Small intestine (tissue), 7 donors: ENCODE measurements at regions not wholly inside any gene's neighbourhood (a gene's known extent, or its start where the extent isn't known, plus 50 kb on each side); places are given as distances from the start of the nearest gene placed in this dataset.

Source experiments
- DNase-seq, 2 donors: peaks; one replicate each; pipeline versions ENCODE4 v3.0.0 to v3.0.0-alpha.2; 2013
- FAIRE-seq: peaks from 2 replicates; lab custom pipeline; 2012; peaks lifted over from hg19 to GRCh38; lab: Jason Lieb, UNC
- H3K27ac ChIP-seq, 3 donors: one replicate each; pipeline ENCODE4 v1.5.1; 2013; ENCODE audit warnings: low read length in 2 of 3, mild to moderate bottlenecking in 2 of 3, control low read depth in 1 of 3, inconsistent platforms in 1 of 3, low read depth in 1 of 3, moderate library complexity in 1 of 3
- H3K27me3 ChIP-seq, 3 donors: one replicate each; pipeline ENCODE4 v1.6.1; 2013; ENCODE audit warnings: low read length in 3 of 3, inconsistent platforms in 1 of 3; ENCODE audit not compliant: control insufficient read depth in 3 of 3, insufficient read depth in 3 of 3
- H3K36me3 ChIP-seq, 3 donors: one replicate each; pipeline ENCODE4 v1.6.1; 2013; ENCODE audit warnings: low read length in 3 of 3, inconsistent platforms in 1 of 3, low read depth in 1 of 3, mild to moderate bottlenecking in 1 of 3, moderate library complexity in 1 of 3; ENCODE audit not compliant: control insufficient read depth in 3 of 3, insufficient read depth in 2 of 3
- H3K4me1 ChIP-seq, 3 donors: one replicate each; pipeline ENCODE4 v1.6.1; 2013; ENCODE audit warnings: low read length in 2 of 3, inconsistent platforms in 1 of 3, low read depth in 1 of 3, mild to moderate bottlenecking in 1 of 3, moderate library complexity in 1 of 3; ENCODE audit not compliant: control insufficient read depth in 3 of 3, insufficient read depth in 2 of 3
- H3K4me3 ChIP-seq, 3 donors: one replicate each; pipeline ENCODE4 v1.5.1; 2013; ENCODE audit warnings: low read length in 3 of 3, control low read depth in 1 of 3, inconsistent platforms in 1 of 3, low read depth in 1 of 3, mild to moderate bottlenecking in 1 of 3, moderate library complexity in 1 of 3
- H3K9me3 ChIP-seq, 2 donors: one replicate each; pipeline ENCODE4 v1.6.1; 2013; ENCODE audit warnings: low read depth in 1 of 2, low read length in 1 of 2; ENCODE audit not compliant: control insufficient read depth in 2 of 2, insufficient read depth in 1 of 2
- WGBS, 3 donors: extraction: QIAGEN DNeasy Blood & Tissue Kit; methylation state at CpG; one replicate each; pipeline ENCODE4 v1.1.7; 2013; 5-methylcytosine and 5-hydroxymethylcytosine counted together
- donor health status: healthy with polysubstance abuse.
- donor health status: control.
- donor health status: control.
- donor health status: Bipolar disorder and iron deficiency.
- donor health status: healthy.

DNA sequence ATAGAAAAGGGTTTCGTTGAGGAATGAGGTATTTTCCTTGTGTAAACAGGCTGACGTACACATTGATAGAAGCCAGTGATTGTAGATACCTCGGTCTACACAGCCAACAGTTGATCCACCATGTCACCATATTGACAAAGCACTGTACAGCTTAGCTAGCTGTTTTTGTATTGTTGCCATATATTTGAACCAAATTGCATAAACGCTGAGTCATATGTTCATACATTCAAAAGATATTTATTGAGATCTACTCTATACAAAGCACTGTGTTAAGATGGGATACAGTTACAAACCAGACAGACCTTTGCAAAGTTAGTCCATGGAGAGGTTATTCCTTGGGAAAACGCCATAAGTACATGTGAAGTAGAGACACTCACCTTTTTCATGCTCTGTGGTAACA is 132.4 kb upstream of the ATP1B1 start:
- Histone ChIP-seq H3K4me3 (no peak overlapping the region), H3K4me1 (peaks cover 0 to 2% (median 0%) of the 10 kb centered on the region in 3 donors), H3K36me3 (no peaks in the 10 kb centered on the region), H3K27ac (no peak overlapping the region), H3K27me3 (no peaks in the 10 kb centered on the region), H3K9me3 (no peaks in the 10 kb centered on the region)
- no peak for FAIRE-seq
- DNase-seq: no peak
- 83 to 94% (median 88%) methylated on average over 5 of the region's 5 CpGs for WGBS, 3 donors

GRCh38 chr1:168974611-168975010 is 131.9 kb upstream of the ATP1B1 start:
- H3K9me3 ChIP-seq: no peaks in the 10 kb centered on the region
- no peak for DNase-seq
- no peaks in the 10 kb centered on the region for H3K27me3 ChIP-seq
- no peak for FAIRE-seq
- H3K36me3 ChIP-seq: no peaks in the 10 kb centered on the region
- H3K27ac ChIP-seq: no peak overlapping the region
- H3K4me3 ChIP-seq: no peak overlapping the region
- peaks cover 0 to 2% (median 0%) of the 10 kb centered on the region in 3 donors for H3K4me1 ChIP-seq

DNA sequence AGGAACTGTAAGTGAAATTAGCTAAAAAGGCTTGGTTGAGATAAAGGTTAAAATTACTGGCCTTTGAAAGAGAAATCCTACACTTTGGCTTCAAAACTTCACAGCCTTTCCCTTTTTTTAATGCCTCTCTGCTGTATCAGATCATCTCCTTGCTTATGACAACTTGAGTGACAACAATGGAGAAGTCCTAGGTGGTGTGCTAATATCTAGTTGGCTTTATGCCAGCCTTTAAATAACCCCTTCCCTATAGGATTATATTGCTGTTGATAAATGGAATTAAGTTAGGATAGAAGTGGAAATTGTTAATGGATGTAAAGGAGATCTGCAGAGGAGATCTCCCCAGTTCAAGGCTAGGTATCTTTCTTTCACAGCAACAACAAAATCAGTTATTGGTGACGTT is 130.2 kb upstream of the ATP1B1 start:
- no peak for FAIRE-seq
- Histone ChIP-seq H3K4me1 (peaks cover 0 to 2% (median 0%) of the 10 kb centered on the region in 3 donors), H3K9me3 (no peaks in the 10 kb centered on the region), H3K36me3 (no peaks in the 10 kb centered on the region), H3K27ac (no peak overlapping the region), H3K27me3 (no peaks in the 10 kb centered on the region), H3K4me3 (no peak overlapping the region)
- 52 to 79% (median 68%) methylated on average over 1 of the region's 1 CpG for WGBS, 3 donors
- no peak for DNase-seq

GRCh38 chr1:168977618-168978017 is 128.9 kb upstream of the ATP1B1 start:
- no peak overlapping the region for H3K4me3 ChIP-seq
- no peaks in the 10 kb centered on the region for H3K9me3 ChIP-seq
- peaks cover 0 to 2% (median 0%) of the 10 kb centered on the region in 3 donors for H3K4me1 ChIP-seq
- DNase-seq (no peak), FAIRE-seq (no peak)
- 75 to 81% (median 77%) methylated on average over 5 of the region's 5 CpGs for WGBS, 3 donors
- H3K27me3 ChIP-seq: no peaks in the 10 kb centered on the region
- no peak overlapping the region for H3K27ac ChIP-seq
- no peaks in the 10 kb centered on the region for H3K36me3 ChIP-seq

GRCh38 chr1:168979276-168979675 is 127.2 kb upstream of the ATP1B1 start:
- H3K36me3 ChIP-seq: no peaks in the 10 kb centered on the region
- H3K4me1 ChIP-seq: no peaks in the 10 kb centered on the region
- no peaks in the 10 kb centered on the region for H3K27me3 ChIP-seq
- no peak overlapping the region for H3K27ac ChIP-seq
- no peak for FAIRE-seq
- no peak overlapping the region for H3K4me3 ChIP-seq
- no peak for DNase-seq
- 78 to 86% (median 80%) methylated on average over 4 of the region's 4 CpGs for WGBS, 3 donors
- H3K9me3 ChIP-seq: no peaks in the 10 kb centered on the region

- FAIRE-seq (no peak), DNase-seq (no peak)
- Histone ChIP-seq H3K4me1 (no peaks in the 10 kb centered on the region), H3K9me3 (no peaks in the 10 kb centered on the region), H3K27ac (no peak overlapping the region), H3K36me3 (no peaks in the 10 kb centered on the region), H3K27me3 (no peaks in the 10 kb centered on the region), H3K4me3 (no peak overlapping the region)
Observed at GRCh38 chr1:168980180-168980579, 126.3 kb upstream of the ATP1B1 start.

DNA sequence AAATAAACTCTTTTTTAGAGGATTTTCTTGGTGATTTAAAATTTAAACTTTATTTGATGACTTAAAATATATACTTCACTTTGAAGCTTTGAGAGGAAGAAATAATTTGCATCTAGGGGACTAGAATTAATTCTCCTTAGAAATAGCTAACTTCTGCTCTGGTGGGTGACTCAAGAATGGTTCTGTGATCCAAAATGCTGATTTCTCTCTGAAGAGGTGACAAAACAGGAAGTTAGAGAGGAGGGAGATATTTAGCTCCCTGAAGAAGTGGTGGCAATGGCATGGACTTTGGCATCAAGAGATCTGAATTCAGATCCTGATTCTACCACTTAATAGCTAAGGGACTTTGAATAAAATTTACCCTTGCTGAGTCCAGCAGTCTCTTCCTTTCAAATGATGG is 125.8 kb upstream of the ATP1B1 start:
- H3K4me1 ChIP-seq: no peaks in the 10 kb centered on the region
- no peaks in the 10 kb centered on the region for H3K9me3 ChIP-seq
- no peak overlapping the region for H3K27ac ChIP-seq
- H3K27me3 ChIP-seq: no peaks in the 10 kb centered on the region
- no peaks in the 10 kb centered on the region for H3K36me3 ChIP-seq
- DNase-seq: no peak
- no peak overlapping the region for H3K4me3 ChIP-seq
- no peak for FAIRE-seq

DNA sequence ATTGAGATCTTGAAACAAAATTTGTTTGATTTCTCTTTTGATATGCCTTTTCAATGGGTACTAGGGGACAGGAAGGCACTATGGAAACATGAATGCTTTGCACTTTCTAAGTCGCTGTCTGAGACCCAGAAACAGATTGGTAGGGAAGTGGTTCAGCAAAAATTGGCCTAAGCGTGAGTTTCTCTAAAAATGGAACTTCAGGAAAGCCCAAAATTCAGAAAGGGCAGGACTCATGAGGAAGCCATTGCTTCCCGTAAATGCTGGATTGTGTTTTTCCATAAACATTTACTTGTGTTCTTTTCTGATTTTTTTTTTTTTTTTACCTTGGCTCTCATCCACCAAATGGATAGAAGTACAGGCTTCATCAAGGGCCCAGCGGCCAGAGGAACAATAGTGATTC is 123.7 kb upstream of the ATP1B1 start:
- no peak overlapping the region for H3K4me3 ChIP-seq
- H3K27me3 ChIP-seq: no peaks in the 10 kb centered on the region
- DNase-seq (no peak), FAIRE-seq (no peak)
- H3K4me1 ChIP-seq: no peaks in the 10 kb centered on the region
- no peak overlapping the region for H3K27ac ChIP-seq
- H3K36me3 ChIP-seq: no peaks in the 10 kb centered on the region
- no peaks in the 10 kb centered on the region for H3K9me3 ChIP-seq
- WGBS, 3 donors: 82 to 93% (median 93%) methylated on average over 4 of the region's 4 CpGs

- Histone ChIP-seq H3K36me3 (no peaks in the 10 kb centered on the region), H3K27ac (no peak overlapping the region), H3K9me3 (no peaks in the 10 kb centered on the region), H3K27me3 (no peaks in the 10 kb centered on the region), H3K4me1 (no peaks in the 10 kb centered on the region), H3K4me3 (no peak overlapping the region)
- whole genome bisulfite sequencing, 3 donors: 86 to 97% (median 91%) methylated on average over 4 of the region's 4 CpGs
- no peak for DNase-seq
- no peak for FAIRE-seq
Observed at GRCh38 chr1:168987330-168987729, 119.2 kb upstream of the ATP1B1 start.
